ENCODE measurements at regions not wholly inside any gene's neighbourhood (a gene's known extent, or its start where the extent isn't known, plus 50 kb on each side); places are given as distances from the start of the nearest gene placed in this dataset.
"Not testable (repeated sequence)": the region's sequence is repeated elsewhere in the genome, so short reads cannot be mapped to it uniquely, and the experiment has no call there.

DNA sequence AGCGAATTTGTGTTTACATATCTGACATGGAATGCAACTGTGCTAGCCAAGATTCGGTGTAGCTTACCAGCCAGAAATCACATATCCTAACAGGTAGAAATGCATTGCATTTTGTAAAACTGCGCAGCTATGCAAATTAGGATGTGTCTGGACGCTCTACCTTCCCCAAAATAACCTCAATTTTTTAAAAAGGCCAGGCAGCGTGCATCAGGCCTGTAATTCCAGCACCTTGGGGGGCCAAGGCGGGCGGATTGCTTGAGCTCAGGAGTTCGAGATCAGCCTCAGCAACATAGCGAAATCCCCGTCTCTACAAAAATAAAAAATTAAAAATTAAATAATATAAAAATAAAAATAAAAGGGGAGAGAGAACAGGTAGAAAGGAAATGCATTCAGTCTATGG, 305.0 kb downstream of the TYW1 start:
- Histone ChIP-seq H3K4me2 (peak overlapping the region; percentile 81 to 96 (median 92)), H3K9me3 (replicated peaks in 1 of 11) (no peaks in the 10 kb centered on the region), H3K36me3 (peaks cover 9 to 29% (median 25%) of the 10 kb centered on the region in 11 experiments), H3K4me3 (peak overlapping the region; percentile 74 to 84 (median 79)), H4K20me1 (peaks cover 0 to 32% (median 19%) of the 10 kb centered on the region in 11 experiments; a peak in 12 of 22 replicates), H3K27me3 (no peaks in the 10 kb centered on the region), H3K9ac (peak overlapping the region; percentile 84 to 94 (median 91)), H3K4me1 (peaks cover 26 to 43% (median 35%) of the 10 kb centered on the region in 10 experiments), H3K27ac (peak overlapping the region; percentile 81 to 95 (median 89))
- no peak for TF ChIP-seq Cebpa-rat (IDR thresholded peaks at IDR 0.05)

DNA sequence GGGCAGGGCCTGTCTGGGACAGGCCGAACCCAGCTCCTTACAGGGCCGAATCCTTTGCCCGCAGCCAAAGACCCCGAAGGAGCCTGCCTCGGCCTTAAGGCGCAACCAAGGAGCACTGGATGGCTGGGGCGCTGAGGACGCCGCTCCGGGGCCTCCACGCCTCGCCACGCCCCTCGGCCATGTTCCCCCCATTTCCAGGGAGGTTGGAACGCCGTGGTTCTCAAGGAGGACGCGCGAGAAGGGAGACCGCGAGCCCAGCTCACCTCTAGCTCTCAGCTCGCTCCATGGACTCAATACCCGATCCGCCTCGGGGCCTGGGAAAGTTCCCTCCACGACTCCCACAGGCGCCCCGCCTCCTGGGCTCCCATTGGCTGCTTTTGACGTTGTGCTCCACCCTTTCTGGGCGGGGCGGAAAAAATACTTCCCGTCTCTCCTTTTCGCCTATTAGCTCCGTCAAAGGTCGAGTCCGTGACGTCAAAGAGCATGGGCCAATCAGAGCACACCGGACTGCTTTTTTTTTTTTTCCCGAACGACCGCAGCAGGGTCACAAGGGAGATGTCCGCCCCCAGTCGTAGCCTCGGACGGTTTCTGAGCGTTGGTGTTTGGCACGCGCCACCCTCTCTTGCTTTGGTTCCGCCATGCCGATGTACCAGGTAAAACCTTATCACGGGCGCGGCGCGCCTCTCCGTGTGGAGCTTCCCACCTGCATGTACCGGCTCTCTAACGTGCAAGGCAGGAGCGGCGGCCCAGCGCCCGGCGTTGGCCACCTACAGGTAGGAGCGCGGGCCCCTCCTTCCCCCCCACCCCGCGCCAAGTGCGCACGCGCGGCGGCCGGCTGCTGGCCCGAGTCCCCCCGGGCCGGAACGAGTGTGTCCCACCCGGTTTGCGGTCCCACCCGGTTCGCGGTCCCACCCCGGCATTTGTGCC, 305.7 kb downstream of the TYW1 start:
- Histone ChIP-seq H3K36me3 (peaks cover 16 to 37% (median 32%) of the 10 kb centered on the region in 11 experiments), H3K27ac (peak overlapping the region; percentile 87 to 95 (median 89)), H3K9ac (peak overlapping the region; percentile 84 to 94 (median 91)), H3K4me2 (peak overlapping the region; percentile 81 to 96 (median 92)), H3K27me3 (no peaks in the 10 kb centered on the region), H4K20me1 (peaks cover 0 to 39% (median 24%) of the 10 kb centered on the region in 11 experiments; a peak in 13 of 22 replicates), H3K4me3 (peak overlapping the region; percentile 74 to 84 (median 79)), H3K9me3 (replicated peaks in 1 of 11) (no peaks in the 10 kb centered on the region), H3K4me1 (peaks cover 26 to 46% (median 35%) of the 10 kb centered on the region in 10 experiments)
- no peak for TF ChIP-seq Cebpa-rat (IDR thresholded peaks at IDR 0.05)

DNA sequence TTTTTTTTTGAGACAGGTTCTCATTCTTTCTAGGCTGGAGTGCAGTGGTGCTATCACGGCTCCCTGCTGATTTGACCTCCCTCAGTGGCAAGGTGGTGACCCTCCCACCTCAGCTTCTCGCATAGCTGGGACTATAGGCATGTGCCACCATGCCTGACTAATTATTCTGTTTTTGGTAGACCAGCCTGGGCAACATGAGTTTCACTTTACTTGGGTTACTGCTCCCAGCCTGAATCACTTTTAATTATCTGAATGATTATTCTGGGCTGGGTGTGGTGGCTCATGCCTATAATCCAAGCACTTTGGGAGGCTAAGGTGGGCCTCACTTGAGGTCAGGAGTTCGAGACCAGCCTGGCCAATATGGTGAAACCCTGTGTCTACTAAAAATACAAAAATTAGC, 308.2 kb downstream of the TYW1 start:
- not testable (repeated sequence) for H3K4me3 ChIP-seq
- peaks cover 26 to 51% (median 35%) of the 10 kb centered on the region in 10 experiments for H3K4me1 ChIP-seq
- H3K4me2 ChIP-seq, result peak overlapping the region; percentile 10 to 85 (median 34); a peak in 17 of 22 replicates

DNA sequence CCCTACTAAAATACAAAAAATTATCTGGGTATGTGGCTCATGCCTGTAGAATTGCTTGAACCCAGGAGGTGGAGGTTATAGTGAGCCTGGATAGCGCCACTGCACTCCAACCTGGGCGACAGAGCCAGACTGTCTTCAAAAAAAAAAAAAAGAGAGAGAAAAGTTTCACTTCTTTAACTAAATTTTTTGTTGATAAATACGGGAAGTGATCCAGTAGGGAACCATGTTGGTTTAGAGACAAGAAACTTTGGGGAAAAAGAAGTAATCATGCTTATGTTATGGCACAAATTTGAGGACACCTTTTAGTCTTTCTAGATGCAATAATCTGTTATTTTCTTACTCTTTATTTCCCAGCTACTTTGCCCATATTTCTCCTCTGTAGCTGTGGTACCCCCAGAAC, 309.7 kb downstream of the TYW1 start:
- Histone ChIP-seq H3K27ac (peak overlapping the region in 1 of 11 experiments; percentile 15; a peak in 1 of 22 replicates), H3K4me2 (peak overlapping the region in 4 of 11 experiments; percentile 9 to 85 (median 54); a peak in 6 of 22 replicates), H3K4me3 (no peak overlapping the region), H4K20me1 (peaks cover 0 to 59% (median 31%) of the 10 kb centered on the region in 11 experiments; a peak in 15 of 22 replicates), H3K4me1 (peaks cover 24 to 63% (median 30%) of the 10 kb centered on the region in 10 experiments), H3K9ac (no peak overlapping the region), H3K27me3 (no peaks in the 10 kb centered on the region), H3K36me3 (peaks cover 55 to 76% (median 71%) of the 10 kb centered on the region in 11 experiments), H3K9me3 (replicated peaks in 1 of 11) (no peaks in the 10 kb centered on the region)
- no peak for TF ChIP-seq Cebpa-rat (IDR thresholded peaks at IDR 0.05)

More for the DNA sequence above, 308.2 kb downstream of the TYW1 start:
- Histone ChIP-seq H4K20me1 (peaks cover 0 to 59% (median 31%) of the 10 kb centered on the region in 11 experiments; a peak in 15 of 22 replicates), H3K36me3 (peaks cover 40 to 61% (median 56%) of the 10 kb centered on the region in 11 experiments)
- H3K9ac ChIP-seq; H3K9me3 ChIP-seq (replicated peaks in 1 of 11); H3K27ac ChIP-seq; H3K27me3 ChIP-seq: not testable (repeated sequence)

GRCh38 chr7:67309764-67310549, 313.3 kb downstream of the TYW1 start:
- no peak overlapping the region for H3K9ac ChIP-seq
- peaks cover 0 to 48% (median 26%) of the 10 kb centered on the region in 11 experiments; a peak in 16 of 22 replicates for H4K20me1 ChIP-seq
- H3K9me3 ChIP-seq (replicated peaks in 1 of 11), result no peaks in the 10 kb centered on the region
- TF ChIP-seq Cebpa-rat (IDR thresholded peaks at IDR 0.05), result no peak
- no peak overlapping the region for H3K4me3 ChIP-seq
- H3K27me3 ChIP-seq, result no peaks in the 10 kb centered on the region
- peaks cover 3 to 56% (median 10%) of the 10 kb centered on the region in 10 experiments; a peak in 15 of 20 replicates for H3K4me1 ChIP-seq
- H3K27ac ChIP-seq, result no peak overlapping the region
- H3K4me2 ChIP-seq, result peak overlapping the region in 1 of 11 experiments; percentile 3; a peak in 1 of 22 replicates
- peaks cover 86 to 100% (median 99%) of the 10 kb centered on the region in 11 experiments for H3K36me3 ChIP-seq

- Histone ChIP-seq H3K9ac (no peak overlapping the region), H3K9me3 (replicated peaks in 1 of 11) (no peaks in the 10 kb centered on the region), H3K27ac (peak overlapping the region in 1 of 11 experiments; percentile 28; a peak in 2 of 22 replicates), H4K20me1 (peaks cover 0 to 30% (median 15%) of the 10 kb centered on the region in 11 experiments; a peak in 14 of 22 replicates), H3K4me2 (peak overlapping the region in 2 of 11 experiments; percentile 39 to 54; a peak in 4 of 22 replicates), H3K4me1 (peaks cover 0 to 36% (median 0%) of the 10 kb centered on the region in 10 experiments; a peak in 4 of 20 replicates), H3K36me3 (peaks cover 97 to 100% (median 100%) of the 10 kb centered on the region in 11 experiments), H3K4me3 (no peak overlapping the region), H3K27me3 (no peaks in the 10 kb centered on the region)
- TF ChIP-seq Cebpa-rat (IDR thresholded peaks at IDR 0.05), result no peak
Observed at GRCh38 chr7:67311901-67312300, 315.3 kb downstream of the TYW1 start.

- H3K36me3 ChIP-seq, result peaks cover 94 to 100% (median 100%) of the 10 kb centered on the region in 11 experiments
- no peak overlapping the region for H3K4me2 ChIP-seq
- TF ChIP-seq Cebpa-rat (IDR thresholded peaks at IDR 0.05), result no peak
Observed at GRCh38 chr7:67313213-67313612, 316.6 kb downstream of the TYW1 start.

DNA sequence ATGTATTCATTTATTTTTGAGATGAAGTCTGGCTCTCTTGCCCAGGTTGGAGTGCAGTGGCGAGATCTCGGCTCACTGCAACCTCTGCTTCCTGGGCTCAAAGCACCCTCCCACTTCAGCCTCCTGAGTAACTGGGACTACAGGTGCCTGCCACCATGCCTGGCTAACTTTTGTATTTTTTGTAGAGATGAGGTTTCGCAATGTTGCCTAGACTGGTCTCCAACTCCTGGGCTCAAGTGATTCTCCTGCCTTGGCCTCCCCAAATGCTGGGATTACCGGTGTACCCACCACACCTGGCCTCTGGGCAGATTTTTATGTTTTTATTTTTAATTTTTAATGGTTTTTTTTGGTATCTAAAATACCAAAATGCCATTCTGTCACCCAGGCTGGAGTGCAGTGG, 320.3 kb downstream of the TYW1 start:
- 0 out of 22 replicates have a peak, but pooled peaks of 2 of the 11 experiments have one; percentile 7 to 34 for TF ChIP-seq Cebpa-rat (IDR thresholded peaks at IDR 0.05)
- H3K27me3 ChIP-seq; H3K9ac ChIP-seq; H3K4me3 ChIP-seq; H4K20me1 ChIP-seq; H3K4me1 ChIP-seq; H3K9me3 ChIP-seq (replicated peaks in 1 of 11); H3K4me2 ChIP-seq; H3K27ac ChIP-seq: not testable (repeated sequence)
- H3K36me3 ChIP-seq, result peaks cover 75 to 92% (median 87%) of the 10 kb centered on the region in 11 experiments

More at GRCh38 chr7:67313213-67313612, 316.6 kb downstream of the TYW1 start:
- Histone ChIP-seq H3K9me3 (replicated peaks in 1 of 11) (no peaks in the 10 kb centered on the region), H3K27ac (no peak overlapping the region), H3K9ac (no peak overlapping the region), H3K4me1 (peaks cover 0 to 32% (median 0%) of the 10 kb centered on the region in 10 experiments; a peak in 4 of 20 replicates), H3K4me3 (no peak overlapping the region), H4K20me1 (peaks cover 0 to 18% (median 4%) of the 10 kb centered on the region in 11 experiments; a peak in 9 of 22 replicates), H3K27me3 (no peaks in the 10 kb centered on the region)

- H3K4me2 ChIP-seq, result 0 out of 22 replicates have a peak overlapping the region, but pooled peaks of 1 of the 11 experiments have one; percentile 8
- H3K4me1 ChIP-seq; H3K27ac ChIP-seq; H3K4me3 ChIP-seq; H3K27me3 ChIP-seq; H3K9me3 ChIP-seq (replicated peaks in 1 of 11); H3K36me3 ChIP-seq; H4K20me1 ChIP-seq; H3K9ac ChIP-seq: not testable (repeated sequence)
Observed at GRCh38 chr7:67328257-67328656, 331.6 kb downstream of the TYW1 start.

DNA sequence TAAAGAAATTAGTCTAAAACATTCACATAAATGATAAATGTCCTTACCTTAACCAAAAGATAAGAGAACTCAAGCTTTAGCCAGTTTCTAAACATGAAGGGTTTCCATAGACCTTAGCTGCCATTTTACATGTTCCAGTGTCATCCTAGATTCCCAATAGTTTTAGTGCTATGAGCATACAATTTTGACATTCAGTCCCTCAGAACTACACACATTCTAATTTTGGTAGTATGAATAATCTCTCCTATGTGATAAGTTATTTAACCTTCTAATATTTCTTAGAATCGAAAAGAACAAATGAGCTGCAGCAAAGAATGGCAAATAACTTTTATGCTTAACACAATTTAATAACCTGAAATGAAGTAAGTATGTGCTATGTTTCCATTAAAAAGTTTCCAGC, 338.5 kb downstream of the TYW1 start:
- H4K20me1 ChIP-seq; H3K4me2 ChIP-seq; H3K9me3 ChIP-seq (replicated peaks in 1 of 11); H3K4me1 ChIP-seq; H3K4me3 ChIP-seq; H3K9ac ChIP-seq; H3K27me3 ChIP-seq; H3K27ac ChIP-seq: not testable (repeated sequence)
- peaks cover 9 to 11% (median 10%) of the 10 kb centered on the region in 11 experiments for H3K36me3 ChIP-seq

GRCh38 chr7:67335663-67336062, 339.0 kb downstream of the TYW1 start:
- not testable (repeated sequence) for H3K27me3 ChIP-seq; H3K4me1 ChIP-seq; H3K4me3 ChIP-seq; H3K9ac ChIP-seq; H3K9me3 ChIP-seq (replicated peaks in 1 of 11); H3K27ac ChIP-seq; H4K20me1 ChIP-seq; H3K4me2 ChIP-seq
- peaks cover 13 to 16% (median 15%) of the 10 kb centered on the region in 11 experiments for H3K36me3 ChIP-seq

DNA sequence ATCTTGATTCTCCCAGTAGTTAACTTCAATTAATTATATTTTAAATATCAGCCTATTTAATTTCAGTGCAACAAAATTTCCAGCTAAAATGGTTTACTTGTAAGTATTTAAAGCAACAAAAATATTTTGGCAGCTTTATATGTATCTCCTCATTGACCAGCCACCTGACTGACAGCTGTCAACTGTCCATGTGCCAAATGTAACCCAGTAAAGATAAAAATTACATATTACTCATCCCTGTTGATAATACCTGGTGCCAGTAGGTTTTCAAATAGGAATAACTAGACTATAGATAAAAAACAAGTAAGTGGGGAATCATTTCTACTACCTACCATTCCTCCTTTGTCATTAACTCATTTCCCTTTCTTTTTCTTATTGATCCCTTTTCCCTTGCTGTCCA, 341.9 kb downstream of the TYW1 start:
- not testable (repeated sequence) for H3K9ac ChIP-seq; H3K27ac ChIP-seq; H3K4me3 ChIP-seq; H3K4me1 ChIP-seq; H4K20me1 ChIP-seq; H3K27me3 ChIP-seq; H3K4me2 ChIP-seq; H3K9me3 ChIP-seq (replicated peaks in 1 of 11)
- H3K36me3 ChIP-seq, result peaks cover 41 to 45% (median 43%) of the 10 kb centered on the region in 11 experiments

All from BLaER1 treated with 17β-estradiol and CSF1 and Interleukin-3, amounts not matched to agents 10 nM and 100 nM (cell line).